SK-N-SH (cell line): ENCODE measurements at regions not wholly inside any gene's neighbourhood (a gene's known extent, or its start where the extent isn't known, plus 50 kb on each side); places are given as distances from the start of the nearest gene placed in this dataset.

ENCODE experiments used
- CTCF ChIA-PET: fragments of 300-600, 350-600 bp; formaldehyde crosslinking; extraction: SDS; loops from one replicate; lab custom pipeline; 2021; lab: Yijun Ruan, JAX
- POLR2A ChIA-PET: fragments of 350-600 bp; sonication (Branson Sonifier 250); formaldehyde crosslinking; extraction: SDS; loops from one replicate; lab custom pipeline; 2020; ENCODE audit warnings: antibody characterized with exemption, inconsistent platforms; lab: Yijun Ruan, JAX
- DNase-seq: peaks from one replicate; pipeline ENCODE4 v3.0.0; 2012
- H2AFZ ChIP-seq: fragments of 200-600 bp; sonication (generic); 2 replicates; pipeline ENCODE4 v1.8.1; 2016; ENCODE audit warnings: antibody characterized with exemption, mild to moderate bottlenecking, low read depth
- H3F3A ChIP-seq: fragments of 200-600 bp; sonication (generic); replicated peaks from 2 replicates; pipeline ENCODE3; 2016; ENCODE audit warnings: antibody characterized with exemption, mild to moderate bottlenecking; ENCODE audit not compliant: insufficient read depth
- H3K27ac ChIP-seq, 2 experiments: fragments of 200-500 bp in 1 of 2; fragments of 200-600 bp in 1 of 2; sonication (Bioruptor generic) in 1 of 2; sonication (generic), shearing (Covaris generic) in 1 of 2; 2 replicates each; pipeline versions ENCODE4 v1.5.1 to v1.6.1; 2014 to 2016; ENCODE audit warnings: low read depth in 2 of 2, inconsistent platforms in 1 of 2, low read length in 1 of 2, mild to moderate bottlenecking in 1 of 2, mixed read lengths in 1 of 2
- H3K27me3 ChIP-seq: fragments of 200-600 bp; sonication (generic), shearing (Covaris generic); 2 replicates; pipeline ENCODE4 v1.6.1; 2016; ENCODE audit warnings: mixed run types; ENCODE audit not compliant: insufficient read depth
- H3K36me3 ChIP-seq, 2 experiments: fragments of 200-500 bp in 1 of 2; fragments of 200-600 bp in 1 of 2; sonication (Bioruptor generic) in 1 of 2; sonication (generic) in 1 of 2; replicated peaks in 1 of 2; 2 replicates each; pipeline versions ENCODE3 to v1.5.1; 2014 to 2016; ENCODE audit warnings: low read length in 1 of 2, mild to moderate bottlenecking in 1 of 2; ENCODE audit not compliant: insufficient read depth in 2 of 2, control insufficient read depth in 1 of 2
- H3K4me1 ChIP-seq, 2 experiments: fragments of 200-500 bp in 1 of 2; fragments of 200-600 bp in 1 of 2; sonication (Bioruptor generic) in 1 of 2; sonication (generic), shearing (Covaris generic) in 1 of 2; 2 replicates each; pipeline versions ENCODE4 v1.5.1 to v1.6.1; 2014 to 2016; ENCODE audit warnings: low read depth in 1 of 2, low read length in 1 of 2, mixed run types in 1 of 2; ENCODE audit not compliant: insufficient read depth in 2 of 2, control insufficient read depth in 1 of 2
- H3K4me2 ChIP-seq: fragments of 200-600 bp; sonication (generic), shearing (Covaris generic); 2 replicates; pipeline ENCODE4 v1.6.1; 2017; ENCODE audit warnings: mixed run types
- H3K4me3 ChIP-seq, 2 experiments: fragments of 200-500 bp in 1 of 2; fragments of 200-600 bp in 1 of 2; sonication (Bioruptor generic) in 1 of 2; sonication (generic), shearing (Covaris generic) in 1 of 2; 2 replicates each; pipeline versions ENCODE4 v1.5.1 to v1.8.1; 2014 to 2016; ENCODE audit warnings: low read depth in 2 of 2, inconsistent platforms in 1 of 2, low read length in 1 of 2, mild to moderate bottlenecking in 1 of 2, mixed read lengths in 1 of 2, moderate library complexity in 1 of 2
- H3K79me2 ChIP-seq: fragments of 200-600 bp; sonication (generic); 2 replicates; pipeline ENCODE4 v1.8.1; 2017; ENCODE audit warnings: mild to moderate bottlenecking; ENCODE audit not compliant: insufficient read depth
- H3K9ac ChIP-seq: fragments of 200-600 bp; sonication (generic); 2 replicates; pipeline ENCODE4 v1.6.1; 2017; ENCODE audit warnings: mixed run types
- H3K9me2 ChIP-seq: fragments of 200-600 bp; sonication (generic); 2 replicates; pipeline ENCODE4 v1.6.1; 2017; ENCODE audit warnings: mixed run types
- H3K9me3 ChIP-seq: fragments of 200-600 bp; sonication (generic); 2 replicates; pipeline ENCODE4 v1.6.1; 2017; ENCODE audit warnings: mixed run types, mild to moderate bottlenecking, moderate library complexity
- H4K20me1 ChIP-seq: fragments of 200-600 bp; sonication (generic); 2 replicates; pipeline ENCODE4 v1.6.1; 2017; ENCODE audit warnings: mild to moderate bottlenecking, mixed run types; ENCODE audit not compliant: insufficient read depth
- CTCF ChIP-seq: fragments of 200-600 bp; sonication (generic); IDR thresholded peaks from 2 replicates; pipeline ENCODE4 v1.6.1; 2017; ENCODE audit warnings: antibody characterized with exemption, mild to moderate bottlenecking, moderate library complexity
- MAX ChIP-seq: IDR thresholded peaks from 2 replicates; pipeline ENCODE4 v1.4.0; 2012; ENCODE audit warnings: low read depth
- MXI1 ChIP-seq: IDR thresholded peaks from 2 replicates; pipeline ENCODE4 v1.6.1; 2012; ENCODE audit warnings: mild to moderate bottlenecking, low read depth, low read length, improper control_type of control experiment
- RXRA ChIP-seq: IDR thresholded peaks from 2 replicates; pipeline ENCODE4 v1.4.0; 2012; ENCODE audit warnings: low read depth, mild to moderate bottlenecking, borderline replicate concordance
- WGBS: methylation state at CpG from one replicate; pipeline ENCODE4 v1.1.6; 2017; ENCODE audit warnings: low lambda C conversion rate; 5-methylcytosine and 5-hydroxymethylcytosine counted together
- TF ChIP-seq, protein P1 (sequence below): IDR thresholded peaks from 2 replicates; pipeline ENCODE4 v1.4.0; 2012; ENCODE audit warnings: low read depth, borderline replicate concordance
- TF ChIP-seq, protein P2 (sequence below): fragments of 150-350 bp; IDR thresholded peaks from 2 replicates; pipeline ENCODE4 v1.6.1; 2017; ENCODE audit warnings: antibody characterized with exemption, low read length, low read depth, borderline replicate concordance

- no peaks in the 10 kb centered on the region for H3K79me2 ChIP-seq
- H3K9ac ChIP-seq = no peak overlapping the region
- 62% methylated on average over 1 of the region's 1 CpG for WGBS
- H3K9me3 ChIP-seq = no peaks in the 10 kb centered on the region
- H3K27me3 ChIP-seq = no peaks in the 10 kb centered on the region
- no peak overlapping the region for H2AFZ ChIP-seq
- no peak overlapping the region for H3K27ac ChIP-seq
- H3K9me2 ChIP-seq = no peaks in the 10 kb centered on the region
- H4K20me1 ChIP-seq = no peaks in the 10 kb centered on the region
- ChIA-PET CTCF (interaction anchor here (1.0 to 1.9 kb wide), 2 partner anchors 14 to 121 kb away, joined by 3 to 6 read pairs; no protein-coding TSS in a partner anchor), POLR2A (no interaction called here)
- no peaks in the 10 kb centered on the region for H3F3A ChIP-seq
- no peak overlapping the region for H3K4me2 ChIP-seq
- H3K4me1 ChIP-seq = no peaks in the 10 kb centered on the region
- DNase-seq = no peak
- H3K36me3 ChIP-seq = no peaks in the 10 kb centered on the region
- no peak overlapping the region for H3K4me3 ChIP-seq
- TF ChIP-seq MAX (no peak), MXI1 (no peak)
Measured at GRCh38 chr7:20477067-20477466, 138.4 kb upstream of the ABCB5 start.

- ChIA-PET CTCF (no interaction called here), POLR2A (no interaction called here)
Measured at GRCh38 chr7:20479706-20480105, 135.8 kb upstream of the ABCB5 start.

DNA sequence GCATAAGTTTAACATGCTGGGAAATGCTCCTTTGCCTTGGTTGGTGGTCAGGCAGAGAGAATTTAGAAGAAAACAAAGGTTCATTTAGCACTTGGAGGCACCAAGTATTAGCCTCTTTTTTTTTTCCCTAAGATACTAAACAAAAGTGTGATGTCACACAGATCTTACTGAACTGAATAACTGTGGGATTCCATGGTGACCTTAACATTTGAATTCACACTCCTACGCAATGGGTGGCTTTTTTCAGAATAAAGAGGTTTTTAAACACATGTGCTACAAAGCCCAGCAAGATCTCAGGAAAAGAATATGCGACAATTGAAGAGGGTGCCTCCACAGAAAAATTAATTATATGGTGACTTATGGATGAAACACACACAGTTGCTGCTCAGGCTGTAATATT is 133.4 kb upstream of the ABCB5 start:
- Histone ChIP-seq H3K9me2 (no peaks in the 10 kb centered on the region), H3K4me1 (peaks cover 0 to 4% of the 10 kb centered on the region in 2 experiments; a peak in 1 of 4 replicates), H3K9ac (no peak overlapping the region), H3K36me3 (no peaks in the 10 kb centered on the region), H3K79me2 (no peaks in the 10 kb centered on the region), H3K4me2 (no peak overlapping the region), H3F3A (no peaks in the 10 kb centered on the region), H2AFZ (no peak overlapping the region), H3K4me3 (no peak overlapping the region), H4K20me1 (no peaks in the 10 kb centered on the region), H3K9me3 (no peaks in the 10 kb centered on the region), H3K27me3 (no peaks in the 10 kb centered on the region), H3K27ac (no peak overlapping the region)
- ChIA-PET CTCF (no interaction called here), POLR2A (no interaction called here)
- TF ChIP-seq CTCF (no peak), RXRA (no peak), MXI1 (no peak)
- TF ChIP-seq, protein P1, sequence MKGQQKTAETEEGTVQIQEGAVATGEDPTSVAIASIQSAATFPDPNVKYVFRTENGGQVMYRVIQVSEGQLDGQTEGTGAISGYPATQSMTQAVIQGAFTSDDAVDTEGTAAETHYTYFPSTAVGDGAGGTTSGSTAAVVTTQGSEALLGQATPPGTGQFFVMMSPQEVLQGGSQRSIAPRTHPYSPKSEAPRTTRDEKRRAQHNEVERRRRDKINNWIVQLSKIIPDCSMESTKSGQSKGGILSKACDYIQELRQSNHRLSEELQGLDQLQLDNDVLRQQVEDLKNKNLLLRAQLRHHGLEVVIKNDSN = no peak
- no peak for DNase-seq
- WGBS = 38% methylated on average over 2 of the region's 2 CpGs

More at GRCh38 chr7:20479706-20480105, 135.8 kb upstream of the ABCB5 start:
- Histone ChIP-seq H3K4me1 (peaks cover 0 to 3% of the 10 kb centered on the region in 2 experiments; a peak in 1 of 4 replicates), H3K4me2 (no peak overlapping the region), H3K4me3 (no peak overlapping the region), H3K9me3 (no peaks in the 10 kb centered on the region), H4K20me1 (no peaks in the 10 kb centered on the region), H3K79me2 (no peaks in the 10 kb centered on the region), H2AFZ (no peak overlapping the region), H3F3A (no peaks in the 10 kb centered on the region), H3K9me2 (no peaks in the 10 kb centered on the region), H3K9ac (no peak overlapping the region), H3K27ac (no peak overlapping the region), H3K27me3 (no peaks in the 10 kb centered on the region), H3K36me3 (no peaks in the 10 kb centered on the region)
- DNase-seq = no peak
- TF ChIP-seq, protein P2, sequence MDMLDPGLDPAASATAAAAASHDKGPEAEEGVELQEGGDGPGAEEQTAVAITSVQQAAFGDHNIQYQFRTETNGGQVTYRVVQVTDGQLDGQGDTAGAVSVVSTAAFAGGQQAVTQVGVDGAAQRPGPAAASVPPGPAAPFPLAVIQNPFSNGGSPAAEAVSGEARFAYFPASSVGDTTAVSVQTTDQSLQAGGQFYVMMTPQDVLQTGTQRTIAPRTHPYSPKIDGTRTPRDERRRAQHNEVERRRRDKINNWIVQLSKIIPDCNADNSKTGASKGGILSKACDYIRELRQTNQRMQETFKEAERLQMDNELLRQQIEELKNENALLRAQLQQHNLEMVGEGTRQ = no peak
